ENCODE measurements at regions not wholly inside any gene's neighbourhood (a gene's known extent, or its start where the extent isn't known, plus 50 kb on each side); places are given as distances from the start of the nearest gene placed in this dataset.

DNA sequence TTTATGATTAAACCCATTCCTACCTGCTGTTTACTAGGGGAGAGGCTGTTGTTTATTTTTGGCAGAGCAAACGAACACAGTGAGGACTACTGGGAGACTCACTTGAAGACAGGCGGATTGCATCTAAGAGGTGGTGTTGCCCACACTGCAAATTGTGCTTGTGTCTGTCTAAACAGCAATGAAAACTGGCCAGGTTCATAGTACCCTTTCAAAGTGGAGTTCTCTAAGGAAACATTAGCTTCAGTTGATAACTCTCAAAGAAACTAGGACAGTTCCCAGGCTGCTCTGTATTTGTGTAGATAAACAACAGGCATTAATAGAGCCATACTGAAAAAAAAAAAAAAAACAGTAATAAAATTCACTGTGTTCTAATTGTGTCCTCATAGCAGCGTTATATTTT is 466.0 kb upstream of the RGS6 start:
- no peak for TF ChIP-seq POLR2A (IDR thresholded peaks at IDR 0.05)
- TF ChIP-seq, protein P1, sequence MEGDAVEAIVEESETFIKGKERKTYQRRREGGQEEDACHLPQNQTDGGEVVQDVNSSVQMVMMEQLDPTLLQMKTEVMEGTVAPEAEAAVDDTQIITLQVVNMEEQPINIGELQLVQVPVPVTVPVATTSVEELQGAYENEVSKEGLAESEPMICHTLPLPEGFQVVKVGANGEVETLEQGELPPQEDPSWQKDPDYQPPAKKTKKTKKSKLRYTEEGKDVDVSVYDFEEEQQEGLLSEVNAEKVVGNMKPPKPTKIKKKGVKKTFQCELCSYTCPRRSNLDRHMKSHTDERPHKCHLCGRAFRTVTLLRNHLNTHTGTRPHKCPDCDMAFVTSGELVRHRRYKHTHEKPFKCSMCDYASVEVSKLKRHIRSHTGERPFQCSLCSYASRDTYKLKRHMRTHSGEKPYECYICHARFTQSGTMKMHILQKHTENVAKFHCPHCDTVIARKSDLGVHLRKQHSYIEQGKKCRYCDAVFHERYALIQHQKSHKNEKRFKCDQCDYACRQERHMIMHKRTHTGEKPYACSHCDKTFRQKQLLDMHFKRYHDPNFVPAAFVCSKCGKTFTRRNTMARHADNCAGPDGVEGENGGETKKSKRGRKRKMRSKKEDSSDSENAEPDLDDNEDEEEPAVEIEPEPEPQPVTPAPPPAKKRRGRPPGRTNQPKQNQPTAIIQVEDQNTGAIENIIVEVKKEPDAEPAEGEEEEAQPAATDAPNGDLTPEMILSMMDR (IDR thresholded peaks at IDR 0.05) = no peak

All from prostate gland (tissue), 2 donors.